ENCODE measurements at regions not wholly inside any gene's neighbourhood (a gene's known extent, or its start where the extent isn't known, plus 50 kb on each side); places are given as distances from the start of the nearest gene placed in this dataset.

DNA sequence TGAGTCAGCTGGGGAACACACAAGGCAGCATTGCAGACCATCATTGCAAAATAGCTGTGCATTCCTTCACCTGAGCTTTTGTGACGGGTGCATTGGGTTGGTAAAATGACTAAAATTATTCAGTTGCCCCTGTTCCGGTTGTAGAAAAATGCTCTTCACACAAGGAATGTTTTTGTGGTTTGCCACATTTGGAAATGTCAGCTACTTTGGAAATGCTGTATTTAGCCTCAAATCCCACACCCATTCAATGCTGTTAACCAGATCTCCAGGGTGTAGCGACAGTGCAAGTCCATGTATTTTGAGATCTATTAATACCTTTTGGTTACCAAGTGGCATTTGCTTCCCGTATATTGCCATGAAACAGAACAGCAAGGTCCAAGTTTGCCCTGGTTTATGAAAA, 201.2 kb downstream of the FOXA2 start:
- no peaks in the 10 kb centered on the region for H3K9me3 ChIP-seq
- H3K4me1 ChIP-seq = no peaks in the 10 kb centered on the region
- in situ Hi-C loops (cut with MboI; ENCODE audit: low sequenced_read_pairs) = no loop called here
- H3K27me3 ChIP-seq (ENCODE audit: low read depth) = no peaks in the 10 kb centered on the region
- no peak for DNase-seq (ENCODE audit: low spot score in 2 of 2)
- no peak overlapping the region for H3K4me3 ChIP-seq
- no peaks in the 10 kb centered on the region for H3K36me3 ChIP-seq (replicated peaks)

DNA sequence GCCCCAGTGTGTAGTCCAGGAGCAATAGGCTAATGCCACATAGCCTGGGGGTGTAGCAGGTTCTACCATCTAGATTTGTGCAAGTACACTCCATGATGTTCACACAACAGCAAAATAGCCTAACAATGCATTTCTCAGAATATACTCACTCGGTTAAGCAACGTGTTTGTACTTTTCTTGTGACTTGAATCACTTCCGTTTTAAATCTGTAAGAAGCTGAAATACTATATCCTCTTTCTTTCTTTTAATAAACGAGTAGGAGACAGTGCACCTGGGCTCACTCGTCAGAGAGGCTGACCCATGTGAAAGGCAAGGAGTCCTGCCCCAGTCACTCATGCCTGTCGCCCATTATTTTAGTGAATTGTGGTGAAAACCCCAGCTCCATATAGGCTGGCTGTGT, 201.6 kb downstream of the FOXA2 start:
- Histone ChIP-seq H3K9me3 (no peaks in the 10 kb centered on the region), H3K27me3 (ENCODE audit: low read depth) (no peaks in the 10 kb centered on the region), H3K4me3 (no peak overlapping the region), H3K4me1 (no peaks in the 10 kb centered on the region), H3K36me3 (replicated peaks) (no peaks in the 10 kb centered on the region)
- in situ Hi-C loops (cut with MboI; ENCODE audit: low sequenced_read_pairs) = no loop called here
- DNase-seq (ENCODE audit: low spot score in 2 of 2) = no peak

DNA sequence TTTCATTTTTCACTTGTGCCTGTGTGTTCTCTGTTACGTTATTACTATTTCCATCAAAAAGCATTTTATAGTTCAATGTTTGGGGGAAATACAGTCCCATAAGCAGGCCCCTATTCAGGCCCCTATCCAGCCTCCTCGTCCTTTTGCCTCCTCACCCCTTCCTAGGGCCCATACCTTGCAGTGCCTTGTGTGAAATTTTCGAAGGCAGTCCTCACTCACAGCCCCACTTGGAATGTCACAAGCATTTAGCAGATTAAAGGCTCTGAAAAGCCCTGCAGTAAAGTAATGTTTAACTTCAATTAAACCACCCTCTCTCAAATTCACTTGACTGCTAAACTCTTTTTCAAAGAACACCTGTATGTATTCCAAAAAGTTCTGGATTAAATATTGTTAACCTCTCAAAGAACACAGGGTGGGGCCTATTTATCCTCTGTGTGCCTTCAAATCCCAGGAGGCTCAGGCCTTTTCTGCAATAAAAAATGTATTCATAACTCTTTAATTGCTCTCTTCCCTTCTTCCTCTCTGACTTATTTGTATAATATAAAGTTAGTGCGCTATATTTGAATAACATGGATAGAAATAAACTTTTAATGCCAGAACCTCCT, 202.5 kb downstream of the FOXA2 start:
- Histone ChIP-seq H3K4me3 (no peak overlapping the region), H3K27me3 (ENCODE audit: low read depth) (no peaks in the 10 kb centered on the region), H3K4me1 (no peaks in the 10 kb centered on the region), H3K36me3 (replicated peaks) (no peaks in the 10 kb centered on the region), H3K9me3 (no peaks in the 10 kb centered on the region)
- in situ Hi-C loops (cut with MboI; ENCODE audit: low sequenced_read_pairs) = no loop called here
- DNase-seq (ENCODE audit: low spot score in 2 of 2) = no peak

DNA sequence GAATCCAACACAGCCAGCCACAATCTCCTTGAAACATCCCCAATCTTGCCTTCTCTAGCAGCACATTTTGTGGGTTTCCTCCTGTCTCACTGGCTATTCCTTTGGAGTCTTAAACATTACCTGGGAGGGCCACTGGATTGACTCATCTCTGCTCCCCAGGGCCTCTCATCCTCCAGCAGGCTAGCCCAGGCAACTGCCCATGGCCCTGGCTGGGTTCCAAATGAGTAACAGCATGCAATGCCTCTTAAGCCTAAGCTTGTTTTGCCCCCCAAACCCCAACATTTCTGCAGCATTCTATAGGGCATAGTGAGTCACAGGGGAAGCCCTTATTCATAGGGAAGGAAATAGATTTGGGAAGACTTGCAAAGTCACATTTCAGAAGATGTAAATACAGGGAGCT, 204.9 kb downstream of the FOXA2 start:
- no peaks in the 10 kb centered on the region for H3K27me3 ChIP-seq (ENCODE audit: low read depth)
- H3K36me3 ChIP-seq (replicated peaks) = no peaks in the 10 kb centered on the region
- no peaks in the 10 kb centered on the region for H3K4me1 ChIP-seq
- H3K9me3 ChIP-seq = no peaks in the 10 kb centered on the region
- no peak overlapping the region for H3K4me3 ChIP-seq
- in situ Hi-C loops (cut with MboI; ENCODE audit: low sequenced_read_pairs) = no loop called here
- DNase-seq (ENCODE audit: low spot score in 2 of 2) = no peak

DNA sequence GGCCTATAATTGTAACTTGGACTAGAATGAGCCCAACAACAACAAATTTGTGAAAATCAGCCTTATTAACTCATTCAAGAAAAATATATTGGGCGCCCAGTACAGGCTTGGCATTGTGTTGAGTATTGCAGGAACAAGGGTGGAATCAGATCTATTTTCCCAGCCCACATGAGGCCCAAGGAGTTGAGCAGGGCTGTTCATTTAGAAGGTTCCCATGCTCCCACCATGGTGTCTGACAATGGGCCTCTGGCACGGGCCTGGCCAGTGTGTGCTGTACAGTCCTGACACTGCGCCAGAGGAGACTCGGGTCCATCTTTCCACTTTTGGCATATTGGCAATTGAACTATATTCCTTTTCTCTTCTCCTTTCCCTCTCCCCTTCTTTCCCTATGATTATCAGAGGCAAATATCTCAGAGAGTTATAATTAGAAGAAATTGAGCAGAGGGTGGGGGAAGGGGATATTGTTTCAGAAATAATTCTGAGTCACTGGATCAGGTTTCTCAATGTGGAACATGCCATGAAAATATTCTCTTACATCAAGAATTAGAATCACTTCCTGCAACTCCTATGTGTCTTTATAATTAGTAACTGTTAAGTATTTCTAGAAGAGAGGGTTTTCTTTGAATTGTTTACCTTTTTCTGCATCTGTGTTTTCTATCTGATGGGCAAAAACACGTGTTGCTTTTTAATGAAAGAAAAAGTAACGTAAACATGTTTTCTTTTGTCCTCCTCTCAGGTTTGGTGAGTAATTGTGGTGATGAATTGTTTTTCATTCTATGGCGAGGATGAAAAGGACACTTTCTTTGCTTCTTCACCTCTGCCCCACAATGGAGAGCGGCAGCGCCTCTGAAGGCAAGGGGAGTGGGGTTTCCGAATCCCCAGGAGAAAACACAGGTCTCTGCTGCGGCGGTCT, 209.4 kb downstream of the FOXA2 start:
- Histone ChIP-seq H3K36me3 (replicated peaks) (no peaks in the 10 kb centered on the region), H3K9me3 (no peaks in the 10 kb centered on the region), H3K4me1 (no peaks in the 10 kb centered on the region), H3K4me3 (no peak overlapping the region), H3K27me3 (ENCODE audit: low read depth) (no peaks in the 10 kb centered on the region)
- in situ Hi-C loops (cut with MboI; ENCODE audit: low sequenced_read_pairs) = no loop called here
- no peak for DNase-seq (ENCODE audit: low spot score in 2 of 2)

DNA sequence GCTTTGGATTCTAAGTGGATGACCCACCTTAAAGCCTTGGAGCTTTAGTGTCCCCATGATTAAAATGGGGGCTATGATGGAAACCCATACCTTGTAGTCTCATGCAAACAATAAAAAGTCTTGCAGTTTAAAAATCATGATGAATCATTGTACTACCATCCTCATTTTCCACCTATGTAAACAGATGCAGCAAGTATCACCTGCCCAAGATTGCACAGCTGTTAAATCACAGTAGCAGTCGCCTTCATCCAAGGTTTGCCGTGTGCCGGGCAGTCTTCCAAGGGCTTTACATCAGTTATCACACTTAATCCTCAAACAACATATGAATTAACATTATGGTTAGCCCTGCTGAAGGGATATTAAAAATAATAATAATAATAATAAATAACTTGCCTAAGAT, 210.3 kb downstream of the FOXA2 start:
- Histone ChIP-seq H3K36me3 (replicated peaks) (no peaks in the 10 kb centered on the region), H3K4me1 (no peaks in the 10 kb centered on the region), H3K9me3 (no peaks in the 10 kb centered on the region), H3K27me3 (ENCODE audit: low read depth) (no peaks in the 10 kb centered on the region), H3K4me3 (no peak overlapping the region)
- in situ Hi-C loops (cut with MboI; ENCODE audit: low sequenced_read_pairs) = no loop called here
- DNase-seq (ENCODE audit: low spot score in 2 of 2) = no peak

DNA sequence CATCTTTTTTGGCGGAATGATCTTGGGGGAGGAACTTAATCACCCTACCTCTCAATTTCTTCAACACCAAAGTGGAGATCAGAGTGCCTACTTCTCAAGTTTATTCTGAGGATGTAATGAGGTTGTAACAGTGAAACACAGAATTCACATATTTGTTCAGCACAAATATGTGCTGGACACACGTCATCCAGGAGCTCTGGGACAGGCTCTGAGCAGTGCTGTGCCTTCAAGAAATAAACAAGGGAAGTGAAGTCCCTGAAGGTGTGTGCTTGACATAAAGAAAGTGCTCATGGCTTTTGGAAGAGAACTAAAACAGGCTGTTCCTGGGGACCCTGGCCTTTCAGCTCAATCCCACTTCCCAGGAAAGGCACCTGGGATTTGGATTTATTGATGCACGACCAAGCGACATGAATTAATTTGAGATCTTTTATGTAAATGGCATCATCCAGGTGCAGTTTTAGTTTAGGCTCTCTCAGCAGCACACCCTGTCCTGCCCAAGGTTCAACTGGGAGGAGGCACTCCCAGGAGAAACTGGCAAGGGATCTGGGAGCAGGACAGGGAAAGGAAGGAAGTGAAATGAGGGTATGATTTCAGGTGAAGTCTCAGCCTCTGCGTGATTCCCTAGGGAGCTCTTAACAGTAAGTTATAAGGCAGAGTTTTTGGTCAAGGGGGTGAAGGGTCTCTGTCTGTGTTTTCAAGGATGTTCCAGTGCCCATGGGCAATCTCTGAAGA, 211.0 kb downstream of the FOXA2 start:
- Histone ChIP-seq H3K4me3 (no peak overlapping the region), H3K36me3 (replicated peaks) (no peaks in the 10 kb centered on the region), H3K9me3 (no peaks in the 10 kb centered on the region), H3K27me3 (ENCODE audit: low read depth) (no peaks in the 10 kb centered on the region), H3K4me1 (no peaks in the 10 kb centered on the region)
- in situ Hi-C loops (cut with MboI; ENCODE audit: low sequenced_read_pairs) = no loop called here
- DNase-seq (ENCODE audit: low spot score in 2 of 2) = no peak

DNA sequence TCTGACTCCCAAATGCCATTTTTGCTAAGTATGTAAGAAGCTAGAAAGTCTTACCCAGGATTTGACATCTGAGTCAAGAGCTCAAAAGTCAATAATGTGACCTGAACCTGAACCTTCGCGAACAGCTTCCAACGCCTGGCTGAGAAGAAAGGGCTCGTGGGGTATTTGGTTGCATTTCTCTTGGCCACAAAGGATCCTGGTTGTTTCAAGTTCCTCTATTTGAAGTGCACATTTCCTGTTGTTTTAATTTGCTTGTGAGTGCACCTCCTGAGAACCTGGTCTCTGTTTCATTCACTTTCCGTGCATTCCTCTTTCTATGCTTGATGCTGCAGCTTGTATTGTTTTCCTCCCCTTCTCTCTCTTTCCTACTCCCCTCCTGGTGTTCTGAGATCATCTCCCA, 212.5 kb downstream of the FOXA2 start:
- H3K9me3 ChIP-seq = no peaks in the 10 kb centered on the region
- no peak for DNase-seq (ENCODE audit: low spot score in 2 of 2)
- no peaks in the 10 kb centered on the region for H3K4me1 ChIP-seq
- H3K4me3 ChIP-seq = no peak overlapping the region
- no peaks in the 10 kb centered on the region for H3K27me3 ChIP-seq (ENCODE audit: low read depth)
- in situ Hi-C loops (cut with MboI; ENCODE audit: low sequenced_read_pairs) = no loop called here
- H3K36me3 ChIP-seq (replicated peaks) = no peaks in the 10 kb centered on the region

DNA sequence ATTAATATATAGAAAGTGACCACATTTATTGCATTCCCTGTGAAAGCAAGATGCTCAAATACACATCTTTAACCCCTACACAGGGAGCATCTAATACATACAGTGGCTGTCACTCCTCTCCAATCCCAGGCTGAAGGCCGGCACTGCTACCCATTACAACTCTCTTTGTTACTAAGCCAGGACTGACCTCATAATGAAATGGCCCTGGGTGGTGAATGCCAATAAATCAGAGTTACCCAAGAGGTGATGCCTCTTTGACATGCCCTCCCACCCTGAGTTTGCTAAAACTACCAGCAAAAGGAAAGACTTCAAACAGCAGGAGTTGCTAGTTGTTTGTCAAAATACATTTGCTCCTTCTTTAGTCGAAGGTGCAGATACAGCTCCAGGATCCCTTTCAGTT, 214.2 kb downstream of the FOXA2 start:
- Histone ChIP-seq H3K4me3 (no peak overlapping the region), H3K27me3 (ENCODE audit: low read depth) (no peaks in the 10 kb centered on the region), H3K9me3 (no peaks in the 10 kb centered on the region), H3K4me1 (no peaks in the 10 kb centered on the region), H3K36me3 (replicated peaks) (no peaks in the 10 kb centered on the region)
- in situ Hi-C loops (cut with MboI; ENCODE audit: low sequenced_read_pairs) = no loop called here
- DNase-seq (ENCODE audit: low spot score in 2 of 2) = no peak

DNA sequence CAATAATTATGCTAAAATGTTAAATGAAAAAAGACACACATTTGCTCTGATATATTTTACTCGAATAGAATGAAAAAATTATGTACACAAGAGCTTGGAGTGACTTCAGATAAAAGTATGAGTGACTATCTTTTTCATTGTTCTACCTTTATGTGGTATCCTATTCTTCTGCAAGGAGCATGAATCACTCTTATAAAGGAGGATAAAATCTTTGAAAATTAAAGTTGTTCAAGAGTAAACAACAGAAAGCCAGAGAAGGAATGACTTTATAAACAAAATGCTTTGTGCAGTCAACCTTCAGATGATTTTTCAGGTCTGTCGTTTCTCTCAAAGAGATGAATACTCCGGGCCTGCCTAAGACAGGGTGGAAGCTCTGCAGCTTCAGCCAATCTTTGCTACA, 215.3 kb downstream of the FOXA2 start:
- no peak overlapping the region for H3K4me3 ChIP-seq
- H3K9me3 ChIP-seq = no peaks in the 10 kb centered on the region
- H3K4me1 ChIP-seq = no peaks in the 10 kb centered on the region
- H3K36me3 ChIP-seq (replicated peaks) = no peaks in the 10 kb centered on the region
- in situ Hi-C loops (cut with MboI; ENCODE audit: low sequenced_read_pairs) = no loop called here
- H3K27me3 ChIP-seq (ENCODE audit: low read depth) = no peaks in the 10 kb centered on the region
- no peak for DNase-seq (ENCODE audit: low spot score in 2 of 2)

DNA sequence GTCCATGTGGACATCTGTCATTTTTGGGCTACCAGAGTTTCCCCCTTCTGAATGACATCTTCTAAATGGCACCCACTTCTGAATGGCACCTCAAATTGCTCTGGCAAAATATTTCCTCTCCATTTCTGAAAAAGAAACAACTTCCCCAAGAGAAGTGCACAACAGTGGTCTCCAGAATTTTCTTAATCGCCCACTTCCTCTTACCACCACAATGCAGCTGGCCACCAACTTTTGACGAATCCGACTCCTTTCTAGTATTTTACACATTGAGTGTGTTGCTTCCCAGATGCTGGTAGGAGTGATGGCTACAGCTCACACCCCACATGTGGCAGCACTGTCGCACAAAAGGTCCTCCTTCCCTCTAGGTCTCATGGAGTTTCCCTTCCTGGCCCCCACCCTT, 216.1 kb downstream of the FOXA2 start:
- no peaks in the 10 kb centered on the region for H3K9me3 ChIP-seq

DNA sequence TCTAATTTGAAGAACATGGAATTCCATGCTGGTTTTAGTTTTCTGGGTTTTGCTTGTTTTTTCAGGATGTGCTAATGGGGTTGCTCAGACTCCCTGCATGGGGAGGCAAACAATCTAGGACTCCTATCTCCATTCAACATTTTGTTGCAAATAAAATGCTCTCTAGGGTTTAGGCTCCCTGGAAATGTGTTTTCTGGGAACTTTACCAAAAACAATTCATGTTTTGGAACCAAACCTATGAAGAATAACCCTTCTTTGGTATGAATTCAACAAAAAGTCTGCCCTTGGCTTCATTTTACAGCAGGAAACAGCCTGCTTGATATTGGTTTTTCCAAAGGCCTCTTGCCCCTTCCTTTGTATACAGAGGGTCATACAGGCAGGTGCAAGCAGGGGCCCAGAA, 217.7 kb downstream of the FOXA2 start:
- DNase-seq (ENCODE audit: low spot score in 2 of 2) = no peak
- no peaks in the 10 kb centered on the region for H3K4me1 ChIP-seq
- H3K9me3 ChIP-seq = no peaks in the 10 kb centered on the region
- H3K36me3 ChIP-seq (replicated peaks) = no peaks in the 10 kb centered on the region
- no peaks in the 10 kb centered on the region for H3K27me3 ChIP-seq (ENCODE audit: low read depth)
- in situ Hi-C loops (cut with MboI; ENCODE audit: low sequenced_read_pairs) = no loop called here
- no peak overlapping the region for H3K4me3 ChIP-seq

More for the DNA sequence above, 216.1 kb downstream of the FOXA2 start:
- Histone ChIP-seq H3K4me3 (no peak overlapping the region), H3K27me3 (ENCODE audit: low read depth) (no peaks in the 10 kb centered on the region), H3K4me1 (no peaks in the 10 kb centered on the region), H3K36me3 (replicated peaks) (no peaks in the 10 kb centered on the region)
- DNase-seq (ENCODE audit: low spot score in 2 of 2) = no peak
- in situ Hi-C loops (cut with MboI; ENCODE audit: low sequenced_read_pairs) = no loop called here

DNA sequence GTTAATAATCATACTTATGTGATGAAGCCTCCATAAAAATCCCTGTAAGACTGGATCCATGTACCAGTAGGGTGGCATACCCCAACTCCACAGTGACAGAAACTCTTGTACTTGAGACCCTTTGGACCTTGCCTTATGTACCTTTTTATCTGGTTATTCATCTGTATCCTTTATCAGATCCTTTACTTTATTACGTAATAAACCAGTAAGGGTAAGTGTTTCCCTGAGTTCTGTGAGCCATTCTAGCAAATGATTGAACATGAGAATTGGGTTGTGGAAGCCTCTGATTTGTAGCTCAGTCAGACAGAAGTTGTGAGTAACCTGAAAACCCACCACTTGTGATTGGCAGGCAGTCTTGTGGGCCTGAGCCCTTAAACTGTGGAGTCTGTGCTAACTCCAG, 229.7 kb downstream of the FOXA2 start:
- no peaks in the 10 kb centered on the region for H3K36me3 ChIP-seq (replicated peaks)
- in situ Hi-C loops (cut with MboI; ENCODE audit: low sequenced_read_pairs) = no loop called here
- H3K9me3 ChIP-seq = no peaks in the 10 kb centered on the region
- no peak overlapping the region for H3K4me3 ChIP-seq
- no peaks in the 10 kb centered on the region for H3K4me1 ChIP-seq
- H3K27me3 ChIP-seq (ENCODE audit: low read depth) = no peaks in the 10 kb centered on the region
- no peak for DNase-seq (ENCODE audit: low spot score in 2 of 2)

DNA sequence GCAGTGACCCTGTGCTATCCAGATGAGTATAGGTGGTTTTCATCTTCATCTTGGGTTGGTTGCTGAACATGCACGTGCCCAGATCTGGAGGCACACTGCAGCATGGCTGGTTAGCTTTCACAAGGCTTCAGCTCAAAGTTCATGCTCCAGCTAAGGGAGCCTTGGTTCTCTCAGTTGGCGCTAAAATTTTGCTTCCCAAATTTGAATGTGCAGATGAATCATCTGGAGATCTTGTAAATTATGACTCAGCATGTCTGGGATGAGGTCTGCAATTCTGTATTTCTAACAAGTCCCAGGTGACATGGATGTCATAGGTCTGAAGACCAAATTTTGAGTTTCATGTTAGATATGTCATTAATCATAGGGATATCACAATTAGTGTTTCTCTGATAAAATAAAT, 230.8 kb downstream of the FOXA2 start:
- no peak overlapping the region for H3K4me3 ChIP-seq
- in situ Hi-C loops (cut with MboI; ENCODE audit: low sequenced_read_pairs) = no loop called here
- DNase-seq (ENCODE audit: low spot score in 2 of 2) = no peak
- H3K36me3 ChIP-seq (replicated peaks) = no peaks in the 10 kb centered on the region
- H3K4me1 ChIP-seq = no peaks in the 10 kb centered on the region
- H3K9me3 ChIP-seq = no peaks in the 10 kb centered on the region
- no peaks in the 10 kb centered on the region for H3K27me3 ChIP-seq (ENCODE audit: low read depth)
